ENCODE measurements at regions not wholly inside any gene's neighbourhood (a gene's known extent, or its start where the extent isn't known, plus 50 kb on each side); places are given as distances from the start of the nearest gene placed in this dataset.
"Not testable (repeated sequence)": the region's sequence is repeated elsewhere in the genome, so short reads cannot be mapped to it uniquely, and the experiment has no call there.

DNA sequence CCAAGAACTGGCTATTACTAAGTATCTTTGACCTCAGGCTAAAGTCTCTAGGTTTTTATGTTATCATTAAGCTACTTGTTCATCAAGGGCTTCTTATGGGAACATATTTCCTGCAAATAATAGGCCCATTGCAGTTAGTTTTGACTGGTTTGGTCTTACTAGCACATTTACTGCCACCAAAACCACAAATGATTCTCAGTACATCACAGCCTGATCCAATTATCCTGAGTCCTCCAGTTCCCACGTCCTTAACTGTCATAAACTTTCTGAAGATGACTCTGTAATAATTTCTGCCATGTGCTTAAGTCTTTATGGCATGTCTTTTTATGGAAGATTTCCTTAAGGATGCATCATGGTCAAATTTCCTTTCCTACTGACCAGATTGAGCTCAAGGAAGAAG is 123.3 kb upstream of the TANK start:
- DNase-seq: no peak

DNA sequence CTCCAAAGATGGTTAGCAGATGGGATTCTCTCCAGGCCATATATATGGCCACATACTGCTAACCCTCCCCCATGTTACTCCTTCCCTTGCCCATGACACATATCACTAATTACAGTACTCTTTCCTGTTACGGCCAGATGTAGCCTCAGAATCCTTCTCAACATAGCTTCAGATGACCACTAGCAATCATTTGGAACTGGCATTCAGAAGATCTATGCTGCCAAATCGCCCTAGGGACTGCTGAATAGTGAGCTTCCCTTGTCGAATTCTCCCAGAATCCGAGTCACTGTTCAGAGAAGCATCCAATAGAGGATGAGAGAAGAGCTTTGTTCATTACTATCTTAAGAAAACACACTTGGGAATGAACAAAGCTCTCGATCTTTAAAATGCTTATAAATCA is 121.2 kb upstream of the TANK start:
- DNase-seq: no peak

DNA sequence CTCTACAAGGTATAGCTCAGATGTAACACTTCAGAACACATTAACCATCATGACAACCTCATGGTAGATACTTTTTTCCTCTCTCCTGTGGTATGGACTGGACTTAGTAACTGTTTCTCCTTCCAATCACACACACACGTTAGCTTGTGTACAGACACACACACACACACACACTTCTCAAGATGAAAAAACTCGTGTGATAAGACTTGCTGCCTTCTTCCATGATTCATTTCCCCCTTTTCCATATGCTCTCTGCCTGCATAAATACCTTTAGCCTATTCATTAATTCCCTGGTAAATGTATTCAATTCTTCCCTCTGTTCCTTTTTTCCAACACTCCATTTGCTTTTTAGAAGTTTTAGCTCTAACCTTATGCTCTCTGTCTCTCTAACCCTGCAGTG is 118.9 kb upstream of the TANK start:
- no peak for DNase-seq

DNA sequence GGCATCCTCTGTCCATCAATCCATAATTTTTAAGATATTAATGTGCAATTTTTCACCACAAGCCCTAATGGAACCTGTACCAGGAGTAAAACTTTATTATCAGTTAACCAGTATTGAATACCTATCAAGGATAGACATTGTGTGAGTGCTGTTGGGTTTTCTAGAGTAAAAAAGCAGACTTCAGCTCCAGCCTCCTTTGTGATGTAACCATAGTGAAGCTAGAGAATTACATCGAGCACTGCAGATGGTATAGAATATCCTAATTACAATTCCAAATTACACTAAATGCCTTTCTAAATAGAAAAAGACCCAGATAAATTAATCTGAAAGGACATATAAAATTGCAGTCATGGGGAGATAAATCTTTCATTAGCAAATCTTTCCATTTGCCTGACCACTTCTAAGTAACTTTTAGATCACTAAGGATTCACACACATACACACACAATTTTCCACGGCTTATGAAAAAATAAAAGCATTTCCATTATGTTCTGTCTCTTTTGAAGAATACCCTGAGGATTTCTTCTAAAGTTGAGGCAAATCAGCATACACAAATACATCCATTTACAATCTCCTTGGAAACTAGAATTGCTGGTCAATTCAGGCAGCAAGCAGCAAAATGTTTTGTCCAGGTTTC is 117.1 kb upstream of the TANK start:
- no peak for DNase-seq

DNA sequence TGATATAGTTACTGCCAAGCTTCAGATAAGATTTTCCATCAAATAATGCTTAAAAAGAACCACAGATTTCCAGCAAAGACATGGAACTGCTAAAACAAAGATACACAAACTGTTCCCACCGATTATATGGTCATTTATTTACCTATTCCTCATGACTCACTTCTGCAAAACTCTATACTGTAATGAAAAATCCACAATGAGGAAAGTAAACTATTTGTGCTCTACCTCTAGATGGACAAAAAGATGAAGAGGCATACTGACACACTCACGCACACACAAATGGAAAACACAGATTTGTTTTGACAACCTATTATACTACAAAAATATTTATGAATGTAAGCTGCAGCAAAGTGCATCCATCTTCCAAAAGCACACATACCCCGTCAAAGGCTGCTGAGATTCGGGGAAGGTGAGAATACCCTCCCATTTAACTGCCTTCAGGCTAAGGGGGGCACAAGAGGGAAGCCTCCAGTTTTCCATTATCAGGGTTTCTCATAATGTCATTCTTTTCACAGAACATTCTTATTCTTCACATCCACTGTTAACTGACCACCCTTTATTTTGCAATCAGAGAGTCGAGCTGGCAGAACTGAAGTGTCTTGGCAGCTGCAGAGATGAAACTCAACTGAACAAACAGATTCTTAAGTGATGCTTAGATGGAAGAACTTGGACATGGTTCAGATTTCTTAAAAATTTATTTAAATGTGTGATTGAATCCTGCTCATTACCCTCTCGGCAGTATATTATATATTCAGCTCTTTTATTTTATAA is 115.9 kb upstream of the TANK start:
- DNase-seq: no peak

DNA sequence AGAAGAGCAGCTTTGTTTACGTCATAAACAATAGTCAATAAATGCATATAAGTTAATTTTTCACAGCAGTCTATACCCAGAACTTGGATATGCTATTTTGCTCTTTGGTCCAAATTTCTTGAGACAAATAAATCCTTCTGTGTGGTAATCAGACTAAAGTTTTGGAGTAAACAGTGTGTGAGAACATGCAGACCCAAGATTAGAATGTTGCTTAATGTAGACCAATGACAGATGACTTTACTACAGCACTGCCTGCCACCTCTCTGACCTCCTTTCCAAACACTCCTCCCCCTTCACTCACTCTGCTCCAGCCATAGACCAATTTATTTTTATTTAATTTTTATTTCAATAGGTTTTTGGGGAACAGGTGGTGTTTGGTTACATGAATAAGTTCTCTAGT is 115.3 kb upstream of the TANK start:
- no peak for DNase-seq

DNA sequence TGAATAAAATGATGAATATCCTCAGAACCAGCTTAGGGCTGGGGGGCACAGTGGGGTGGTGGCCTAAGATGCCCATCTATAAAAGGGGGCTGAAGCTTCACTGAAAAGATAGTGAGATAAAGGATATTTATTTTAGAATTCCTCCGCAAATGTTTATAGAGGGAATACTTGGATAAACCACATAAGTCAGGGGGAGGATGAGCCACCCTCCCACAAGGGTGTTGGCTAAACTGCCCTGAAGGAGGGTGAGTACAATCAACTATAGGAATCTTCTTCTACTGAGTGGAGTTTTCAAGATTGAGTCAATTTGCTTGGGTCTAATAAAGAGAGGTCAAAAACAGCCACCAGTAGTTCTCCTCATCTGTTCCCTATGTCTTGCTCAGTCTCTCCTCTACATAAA is 114.5 kb upstream of the TANK start:
- DNase-seq: no peak

DNA sequence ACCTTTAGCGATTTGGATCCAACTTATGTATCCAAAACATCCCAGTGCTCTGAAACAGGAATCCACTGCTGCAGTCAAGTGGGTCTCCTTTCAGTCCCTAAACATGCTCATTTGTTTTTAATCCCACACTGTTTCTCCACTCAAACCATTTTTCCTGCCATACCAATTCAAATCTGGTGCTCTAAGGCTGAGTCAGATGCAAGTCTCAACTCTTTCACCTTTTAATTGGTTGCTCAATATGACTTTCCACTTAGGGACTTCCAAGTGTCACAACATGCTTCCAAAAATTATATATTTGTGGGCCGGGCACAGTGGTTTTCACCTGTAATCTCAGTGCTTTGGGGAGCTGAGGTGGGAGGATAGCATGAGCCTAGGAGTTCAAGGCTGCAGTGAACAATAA is 113.4 kb upstream of the TANK start:
- DNase-seq: no peak

DNA sequence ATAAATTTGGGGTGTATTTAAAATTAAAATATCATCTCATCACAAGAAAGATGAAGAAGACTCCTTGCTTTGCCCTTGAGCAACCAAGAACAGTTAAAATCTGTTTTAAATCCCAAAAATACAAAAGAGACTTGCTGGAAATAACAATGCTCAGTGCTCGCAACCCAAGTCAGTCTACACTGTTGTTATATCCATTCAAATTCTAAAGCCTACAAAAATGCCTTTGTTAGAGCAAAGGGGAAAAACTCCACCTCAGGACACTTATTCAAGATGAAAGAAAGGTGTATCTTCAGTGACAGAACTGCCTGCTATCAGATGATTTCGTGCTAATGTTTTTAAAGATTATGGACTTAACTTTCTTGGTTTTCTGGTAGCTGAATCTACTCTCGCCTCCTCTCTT is 111.9 kb upstream of the TANK start:
- no peak for DNase-seq

DNA sequence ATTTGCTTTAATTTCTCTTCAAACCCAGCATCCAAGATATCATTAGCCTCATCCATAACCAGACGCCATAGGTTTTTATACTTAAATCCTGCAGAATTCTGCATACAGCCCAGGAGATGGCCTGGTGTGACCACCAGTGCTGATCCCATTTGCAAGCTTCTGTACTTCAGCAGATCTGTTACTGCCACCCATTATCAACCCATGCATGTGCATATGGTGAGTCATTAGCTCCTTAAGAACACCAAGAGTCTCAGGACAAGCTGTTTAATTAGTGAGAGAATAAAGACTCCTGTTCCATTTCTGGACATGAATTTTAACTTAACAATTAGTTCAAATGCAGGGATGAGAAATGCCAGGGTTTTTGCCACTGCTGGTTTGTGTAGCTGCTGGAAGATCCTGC is 110.7 kb upstream of the TANK start:
- no peak for DNase-seq

DNA sequence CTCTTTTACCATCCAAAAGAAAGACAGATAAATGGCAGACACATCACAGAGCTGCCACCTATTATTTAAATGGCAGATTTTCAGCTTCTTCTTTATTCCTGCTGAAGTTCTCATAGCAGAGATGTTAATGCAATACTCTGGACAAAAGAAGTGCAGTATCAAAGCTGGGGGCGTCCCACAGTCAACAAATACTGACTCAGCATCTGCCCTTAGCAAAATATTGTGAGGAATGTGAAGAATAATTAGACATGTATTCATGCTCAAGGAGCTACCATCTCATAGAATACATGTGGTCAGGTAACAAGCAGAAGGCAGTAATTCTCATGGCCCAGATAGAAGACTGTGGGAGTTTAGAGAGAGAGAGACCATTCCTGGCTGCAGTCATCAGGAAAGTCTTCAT is 108.0 kb upstream of the TANK start:
- DNase-seq: no peak

DNA sequence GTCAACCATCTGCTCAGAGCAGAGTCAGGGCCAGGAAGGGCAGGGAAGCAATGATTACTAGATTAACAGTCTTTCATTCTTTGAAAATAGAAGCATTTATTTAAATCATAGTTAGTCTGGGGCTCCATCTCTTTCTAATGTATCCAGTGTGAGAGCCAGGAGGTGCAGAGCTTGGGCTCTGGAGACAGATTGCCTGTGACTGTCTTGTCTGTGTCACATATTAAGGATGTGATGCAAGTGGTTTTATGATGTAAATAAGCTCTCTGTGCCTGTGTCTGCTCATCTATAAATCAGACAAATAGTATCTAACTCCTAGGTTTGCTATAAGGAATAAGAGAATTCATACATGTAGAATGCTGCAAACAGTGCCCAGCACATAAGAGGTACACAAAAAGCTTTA is 104.9 kb upstream of the TANK start:
- no peak for DNase-seq

DNA sequence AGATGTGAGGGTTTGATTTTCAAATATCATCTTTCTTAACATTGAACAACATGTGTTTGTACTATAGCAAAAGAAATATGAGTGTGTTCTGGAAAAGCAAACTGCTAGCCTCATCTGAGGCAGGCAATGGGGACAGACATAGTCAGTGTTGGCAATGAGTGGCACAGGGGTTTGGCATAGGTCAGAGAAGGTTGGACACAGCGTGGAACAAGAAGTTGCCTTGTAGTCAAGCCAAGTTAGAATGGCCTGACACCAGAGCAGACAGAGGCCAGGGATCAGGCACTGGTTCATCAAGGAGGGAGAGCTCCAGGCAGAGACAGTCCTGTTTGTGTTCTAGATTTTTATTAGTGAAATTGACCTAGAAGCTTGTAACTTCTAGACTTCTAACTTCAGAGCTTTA is 100.8 kb upstream of the TANK start:
- no peak for DNase-seq

DNA sequence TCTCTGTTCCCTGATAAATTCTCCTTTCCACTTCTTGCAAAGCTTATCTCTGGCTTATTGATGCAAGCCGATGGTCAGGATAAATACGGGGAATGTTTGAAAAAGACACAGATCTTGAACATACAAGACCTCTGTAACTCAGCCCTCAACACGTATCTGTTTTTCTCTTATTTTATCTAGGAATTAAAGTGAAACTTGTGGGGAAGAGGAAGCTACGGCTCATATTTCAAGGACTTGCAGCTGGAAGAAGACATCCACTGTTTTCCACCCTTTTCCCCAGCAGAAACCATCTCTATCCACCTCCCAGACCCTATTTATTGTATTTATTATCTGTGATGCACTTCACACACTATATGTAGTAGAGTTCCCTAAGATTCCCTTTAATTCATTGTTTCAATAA is 98.4 kb upstream of the TANK start:
- no peak for DNase-seq

DNA sequence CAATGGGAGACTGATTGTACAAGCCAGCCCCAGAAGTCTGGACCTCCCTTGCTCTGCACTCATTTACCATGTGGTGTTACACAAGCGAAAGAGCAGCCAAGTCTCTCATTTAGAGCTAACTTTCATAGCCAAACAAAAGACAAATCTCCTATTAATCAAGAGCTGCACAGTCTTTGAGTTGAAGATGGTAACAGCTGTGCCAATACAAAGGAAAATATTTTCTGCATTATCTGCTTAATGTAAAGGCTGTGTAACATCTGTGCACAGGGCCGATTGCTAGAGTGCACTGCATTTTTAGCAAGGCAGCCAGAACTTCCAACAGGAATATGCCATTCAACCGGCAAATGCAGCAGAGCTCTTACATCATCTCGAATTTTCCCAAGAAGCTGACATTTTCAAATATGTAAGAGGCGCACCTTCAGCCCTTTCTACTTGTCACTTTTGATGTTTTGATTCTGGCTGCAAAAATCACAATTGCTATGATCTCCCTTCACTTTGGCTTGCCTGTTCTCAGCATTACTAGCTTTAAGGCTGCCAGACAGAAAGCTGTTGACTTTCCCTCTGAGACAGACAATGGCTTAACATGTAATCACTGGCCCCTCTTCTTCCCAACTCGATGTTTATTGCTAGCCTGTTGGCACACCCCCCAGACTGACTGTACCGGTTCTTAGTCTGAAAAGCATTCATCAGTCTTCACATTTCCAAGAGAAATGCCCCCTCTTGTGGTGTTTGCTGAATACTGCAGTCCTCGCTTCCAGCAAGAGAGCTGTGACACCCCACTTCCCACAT is 96.9 kb upstream of the TANK start:
- peak; percentile 40 for DNase-seq

DNA sequence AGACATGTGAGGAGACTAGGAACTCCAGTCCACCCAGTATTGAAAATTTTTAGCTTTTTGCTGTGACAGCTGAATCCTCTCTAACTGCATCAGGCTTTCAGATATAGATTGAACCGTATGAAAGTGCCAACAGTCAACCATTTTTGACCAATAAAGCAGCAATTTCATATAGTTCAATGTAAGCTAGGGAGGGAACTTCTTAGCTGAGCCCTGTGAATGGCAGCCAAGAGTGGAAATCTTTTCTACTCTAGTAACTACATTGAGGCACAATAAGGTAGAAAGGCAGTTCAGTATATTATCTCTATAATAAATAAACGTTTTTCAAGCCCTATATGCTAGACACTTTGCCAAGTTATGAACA is 96.3 kb upstream of the TANK start:
- no peak for DNase-seq

DNA sequence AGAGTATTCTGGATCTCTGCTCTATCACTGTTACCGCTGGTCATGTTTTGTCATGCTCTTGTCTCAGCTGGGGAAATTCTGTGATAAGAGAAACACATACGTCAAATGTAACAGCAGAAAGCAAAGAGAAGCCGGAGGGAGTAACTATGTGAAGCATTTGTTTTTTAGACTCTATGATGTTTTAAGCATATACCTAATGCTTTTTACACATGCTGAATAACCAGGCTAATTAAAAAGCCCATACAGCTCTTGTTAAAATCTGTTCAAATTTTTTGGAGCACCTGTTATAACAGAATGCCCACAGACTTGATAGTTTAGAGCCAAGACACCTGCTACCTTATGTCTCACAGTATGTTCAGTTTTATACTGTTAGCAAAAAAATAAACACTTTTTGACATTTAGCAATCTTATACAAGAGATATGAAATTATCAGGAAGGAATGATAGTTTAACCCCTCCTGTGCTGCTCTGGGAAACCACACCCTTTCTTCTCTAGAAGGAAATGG is 92.3 kb upstream of the TANK start:
- DNase-seq: no peak

DNA sequence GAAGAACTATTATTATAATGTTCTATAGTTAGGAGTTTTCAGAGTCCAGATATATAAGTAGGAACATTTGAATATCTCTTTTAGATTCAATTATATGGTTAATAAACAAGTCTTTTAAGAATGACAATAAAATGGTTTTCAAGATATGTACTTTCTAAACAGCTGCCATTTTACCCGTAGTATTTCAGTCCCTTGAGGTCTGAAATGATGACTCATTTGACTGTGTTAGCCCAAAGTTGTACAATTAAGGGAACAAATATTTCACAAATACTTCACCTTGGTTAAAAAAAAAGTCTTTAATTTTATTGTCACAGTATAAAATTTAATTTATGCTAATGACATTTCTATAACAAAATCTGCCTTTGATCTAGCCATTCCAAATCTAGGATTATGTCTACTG is 91.6 kb upstream of the TANK start:
- no peak for DNase-seq

DNA sequence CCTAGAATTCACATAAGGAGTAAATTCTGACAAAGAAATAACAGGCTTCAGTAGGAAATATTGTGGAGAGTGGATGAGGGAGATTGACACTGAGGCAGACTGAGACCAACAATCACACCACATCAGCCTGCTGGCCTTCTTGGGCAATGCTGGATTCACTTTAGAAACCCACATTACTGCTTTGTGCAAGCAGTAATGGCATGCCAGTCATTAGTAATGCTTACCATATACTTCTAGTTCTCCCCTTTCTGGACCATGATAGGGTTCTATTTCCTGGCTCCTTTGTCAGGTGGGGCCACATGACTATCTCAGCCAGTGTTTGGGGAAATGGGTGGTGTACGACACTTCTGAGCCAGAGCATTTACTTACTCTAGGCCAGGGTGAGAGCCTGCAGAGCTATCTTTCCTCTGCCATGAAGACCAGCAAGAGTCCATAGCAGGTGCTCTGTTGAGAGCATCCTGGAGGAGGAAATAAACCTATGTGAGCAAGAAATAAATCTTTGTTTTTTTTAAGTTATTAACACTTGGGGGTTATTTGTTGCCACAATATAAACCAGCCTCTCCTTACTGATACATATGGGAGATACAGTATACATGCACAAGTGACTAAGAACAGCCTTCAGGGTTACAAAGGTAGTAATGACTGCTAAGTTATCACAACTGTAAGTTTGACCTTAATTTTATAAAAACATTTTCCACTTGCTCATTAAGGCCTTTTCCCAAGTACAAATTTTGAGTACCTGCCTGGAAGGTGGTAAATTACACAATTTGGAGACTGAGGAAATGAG is 89.3 kb upstream of the TANK start:
- no peak for DNase-seq

DNA sequence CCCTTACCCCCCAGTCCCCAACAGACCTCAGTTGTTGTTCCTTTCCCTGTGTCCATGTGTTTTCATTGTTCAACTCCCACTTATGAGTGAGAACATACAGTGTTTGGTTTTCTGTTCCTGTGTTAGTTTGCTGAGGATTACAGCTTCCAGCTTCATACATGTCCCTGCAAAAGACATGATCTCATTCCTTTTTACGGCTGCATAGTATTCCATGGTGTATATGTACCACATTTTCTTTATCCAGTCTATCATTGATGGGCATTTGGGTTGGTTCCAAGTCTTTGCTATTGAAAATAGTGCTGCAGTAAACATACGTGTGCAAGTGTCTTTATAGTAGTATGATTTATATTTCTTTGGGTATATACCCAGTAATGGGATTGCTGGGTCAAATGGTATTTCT is 87.8 kb upstream of the TANK start:
- not testable (repeated sequence) for DNase-seq

DNA sequence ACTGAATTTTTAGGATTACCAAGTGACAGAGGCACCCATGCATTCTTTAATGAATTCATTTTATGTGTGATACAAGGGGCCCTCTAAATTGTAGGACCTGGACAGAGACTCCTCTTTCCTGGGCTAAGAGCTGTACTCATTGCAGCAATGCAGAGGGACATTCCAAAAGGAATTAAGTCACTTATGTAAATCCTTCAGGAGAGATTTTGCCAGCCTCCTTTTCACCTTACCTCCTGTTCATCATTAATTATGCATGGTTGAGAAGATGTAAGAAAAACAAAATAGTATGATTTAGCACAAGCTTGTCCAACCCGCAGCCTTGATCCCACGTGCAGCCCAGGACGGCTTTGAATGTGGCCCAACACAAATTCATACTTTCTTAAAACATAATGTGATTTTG is 84.5 kb upstream of the TANK start:
- DNase-seq: no peak

DNA sequence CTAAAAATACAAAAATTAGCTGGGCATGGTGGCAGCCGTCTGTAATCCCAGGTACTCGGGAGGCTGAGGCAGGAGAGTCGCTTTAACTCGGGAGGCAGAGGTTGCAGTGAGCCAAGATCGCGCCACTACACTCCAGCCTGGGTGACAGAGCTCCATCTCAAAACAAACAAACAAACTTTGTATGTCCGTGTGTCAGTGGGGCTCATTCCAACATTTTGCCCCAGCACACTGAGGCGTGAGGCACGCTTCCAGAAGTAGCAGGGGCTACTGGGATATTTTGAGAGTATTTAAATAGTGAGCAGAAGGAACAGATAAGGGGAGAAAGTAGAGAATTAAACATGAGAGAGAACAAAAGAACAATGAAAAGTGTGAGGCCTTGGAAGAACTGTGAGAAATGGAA is 83.3 kb upstream of the TANK start:
- no peak for DNase-seq
